CD14-positive monocyte (primary cell): ENCODE measurements at regions not wholly inside any gene's neighbourhood (a gene's known extent, or its start where the extent isn't known, plus 50 kb on each side); places are given as distances from the start of the nearest gene placed in this dataset.

Source experiments
- DNase-seq, 3 donors: peaks; one replicate each; pipeline ENCODE4 v3.0.0-alpha.2; 2011 to 2022
- H2AFZ ChIP-seq: 2 replicates; pipeline ENCODE4 v1.6.0; 2012; ENCODE audit warnings: mild to moderate bottlenecking, low read depth, low read length, inconsistent platforms; ENCODE audit not compliant: insufficient read depth, poor library complexity, severe bottlenecking
- H3K27ac ChIP-seq, 2 donors: 1 replicate in 1 of 2; 2 replicates in 1 of 2; pipeline ENCODE4 v1.5.1; 2012 to 2013; ENCODE audit warnings: low read length in 2 of 2, control low read depth in 1 of 2, inconsistent platforms in 1 of 2, low read depth in 1 of 2, mild to moderate bottlenecking in 1 of 2
- H3K27me3 ChIP-seq, 2 donors: one replicate each; pipeline versions ENCODE4 v1.6.0 to v1.6.1; 2011 to 2013; ENCODE audit warnings: low read length in 2 of 2; ENCODE audit not compliant: control insufficient read depth in 2 of 2, insufficient read depth in 2 of 2
- H3K36me3 ChIP-seq, 2 donors: replicated peaks in 1 of 2; 1 replicate in 1 of 2; 2 replicates in 1 of 2; pipeline versions ENCODE4 v1.5.1 to v1.6.1; 2012 to 2013; ENCODE audit warnings: low read length in 2 of 2, control low read depth in 1 of 2, inconsistent platforms in 1 of 2, mild to moderate bottlenecking in 1 of 2; ENCODE audit not compliant: insufficient read depth in 2 of 2, control insufficient read depth in 1 of 2
- H3K4me1 ChIP-seq, 2 donors: 1 replicate in 1 of 2; 2 replicates in 1 of 2; pipeline versions ENCODE4 v1.5.1 to v1.6.1; 2012 to 2013; ENCODE audit warnings: low read length in 2 of 2, control low read depth in 1 of 2, inconsistent platforms in 1 of 2, mild to moderate bottlenecking in 1 of 2, moderate library complexity in 1 of 2; ENCODE audit not compliant: insufficient read depth in 2 of 2, control insufficient read depth in 1 of 2
- H3K4me2 ChIP-seq: replicated peaks from 2 replicates; pipeline ENCODE3; 2012; ENCODE audit warnings: low read length, moderate library complexity, mild to moderate bottlenecking; ENCODE audit not compliant: poor library complexity, severe bottlenecking; ENCODE audit errors: extremely low read depth
- H3K4me3 ChIP-seq, 3 experiments: fragments of 200-600 bp in 1 of 3; sonication (generic) in 1 of 3; replicated peaks in 1 of 3; 1 replicate in 2 of 3; 2 replicates in 1 of 3; pipeline ENCODE4 v1.5.1; 2011 to 2013; ENCODE audit warnings: low read length in 3 of 3, mild to moderate bottlenecking in 3 of 3, control low read depth in 2 of 3, low read depth in 2 of 3, inconsistent platforms in 1 of 3, moderate library complexity in 1 of 3
- H3K79me2 ChIP-seq: 2 replicates; pipeline ENCODE4 v1.6.0; 2012; ENCODE audit warnings: mild to moderate bottlenecking, control low read depth, inconsistent platforms, low read length, moderate library complexity; ENCODE audit not compliant: insufficient read depth
- H3K9ac ChIP-seq: 2 replicates; pipeline ENCODE4 v1.6.0; 2017; ENCODE audit warnings: low read length, mild to moderate bottlenecking; ENCODE audit not compliant: insufficient read depth, poor library complexity, severe bottlenecking
- H3K9me3 ChIP-seq, 2 donors: replicated peaks in 1 of 2; 1 replicate in 1 of 2; 2 replicates in 1 of 2; pipeline versions ENCODE4 v1.5.1 to v1.6.1; 2012 to 2013; ENCODE audit warnings: low read length in 2 of 2, control low read depth in 1 of 2; ENCODE audit not compliant: control insufficient read depth in 1 of 2, insufficient read depth in 1 of 2
- H4K20me1 ChIP-seq: 2 replicates; pipeline ENCODE4 v1.6.0; 2012; ENCODE audit warnings: mild to moderate bottlenecking, low read length, control low read depth, moderate library complexity; ENCODE audit not compliant: insufficient read depth
- H3K27ac Mint-ChIP-seq, 7 donors: one replicate each; pipeline ENCODE4 v1.8.0; 2020; ENCODE audit warnings: mild to moderate bottlenecking in 7 of 7, mixed read lengths in 7 of 7, moderate library complexity in 6 of 7, inconsistent platforms in 2 of 7
- H3K27me3 Mint-ChIP-seq, 3 donors: one replicate each; pipeline ENCODE4 v1.8.0; 2021 to 2022; ENCODE audit warnings: low read depth in 3 of 3, mild to moderate bottlenecking in 3 of 3, mixed read lengths in 3 of 3, moderate library complexity in 3 of 3, inconsistent platforms in 1 of 3
- H3K36me3 Mint-ChIP-seq, 2 donors: one replicate each; pipeline ENCODE4 v1.8.0; 2020; ENCODE audit warnings: mixed read lengths in 2 of 2, inconsistent platforms in 1 of 2, mild to moderate bottlenecking in 1 of 2
- H3K4me1 Mint-ChIP-seq: one replicate; pipeline ENCODE4 v1.8.0; 2020; ENCODE audit warnings: mild to moderate bottlenecking, mixed read lengths
- H3K4me3 Mint-ChIP-seq, 2 donors: one replicate each; pipeline ENCODE4 v1.8.0; 2020; ENCODE audit warnings: mild to moderate bottlenecking in 2 of 2, mixed read lengths in 2 of 2, moderate library complexity in 1 of 2
- H3K9me3 Mint-ChIP-seq, 7 donors: one replicate each; pipeline ENCODE4 v1.8.0; 2020 to 2022; ENCODE audit warnings: mixed read lengths in 7 of 7, mild to moderate bottlenecking in 6 of 7, moderate library complexity in 6 of 7, inconsistent platforms in 2 of 7
- CTCF ChIP-seq: fragments of 200-600 bp; IDR thresholded peaks from one replicate; pipeline ENCODE4 v1.8.0; 2022; ENCODE audit warnings: antibody characterized with exemption, mild to moderate bottlenecking
- WGBS: methylation state at CpG from one replicate; pipeline ENCODE4 v1.1.5; 2013; ENCODE audit warnings: missing lambda C conversion rate; ENCODE audit not compliant: insufficient coverage; 5-methylcytosine and 5-hydroxymethylcytosine counted together
- intact Hi-C, 2 donors: fragments of 100-400 bp; cut with micrococcal nuclease; formaldehyde crosslinking; loops; one replicate each; pipeline versions ENCODE4 v1.15.0 to v1.15.1; 2023

GRCh38 chr10:52477305-52477704 is 163.2 kb downstream of the DKK1 start:
- TF ChIP-seq CTCF = no peak

DNA sequence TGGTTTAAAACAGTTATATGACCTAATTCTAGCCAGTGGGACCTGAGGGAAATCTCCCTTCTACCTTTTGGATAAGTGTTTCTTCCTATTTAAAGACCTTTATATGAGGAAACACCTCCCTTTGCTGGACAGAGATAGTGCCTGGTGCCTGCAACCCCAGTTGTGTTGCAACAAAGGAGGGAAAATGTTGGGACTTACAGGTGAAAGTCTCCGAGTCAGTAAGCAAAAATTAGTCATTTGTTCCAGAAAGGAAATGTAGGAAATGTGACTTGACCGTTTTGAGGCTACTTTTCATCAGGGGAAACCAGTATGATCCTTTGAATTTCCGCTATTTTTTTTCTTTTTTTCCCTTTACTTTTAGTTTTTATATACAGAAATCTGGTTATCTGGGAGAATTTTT is 165.5 kb downstream of the DKK1 start:
- Histone ChIP-seq H3K27ac (no peak overlapping the region), H3K4me1 (no peaks in the 10 kb centered on the region), H3K4me2 (no peak overlapping the region), H3K4me3 (no peak overlapping the region), H3K9ac (no peak overlapping the region), H4K20me1 (no peaks in the 10 kb centered on the region), H3K79me2 (no peaks in the 10 kb centered on the region), H2AFZ (no peak overlapping the region), H3K27me3 (no peaks in the 10 kb centered on the region), H3K36me3 (no peaks in the 10 kb centered on the region), H3K9me3 (no peaks in the 10 kb centered on the region)
- Mint-ChIP-seq H3K9me3 (peaks cover 0 to 3% (median 0%) of the 10 kb centered on the region in 7 donors), H3K27me3 (no peaks in the 10 kb centered on the region), H3K27ac (no peak overlapping the region), H3K36me3 (no peaks in the 10 kb centered on the region), H3K4me3 (no peak overlapping the region), H3K4me1 (no peaks in the 10 kb centered on the region)
- WGBS = no CpG with 5 or more reads among the region's 3 CpGs
- intact Hi-C loops = no loop called here
- TF ChIP-seq CTCF = no peak
- no peak for DNase-seq

More at GRCh38 chr10:52477305-52477704, 163.2 kb downstream of the DKK1 start:
- H3K36me3 ChIP-seq = no peaks in the 10 kb centered on the region
- no peak overlapping the region for H2AFZ ChIP-seq
- no peaks in the 10 kb centered on the region for H3K79me2 ChIP-seq
- Mint-ChIP-seq H3K4me3 (no peak overlapping the region), H3K36me3 (no peaks in the 10 kb centered on the region), H3K27me3 (no peaks in the 10 kb centered on the region), H3K9me3 (peaks cover 0 to 3% (median 0%) of the 10 kb centered on the region in 7 donors), H3K27ac (no peak overlapping the region), H3K4me1 (no peaks in the 10 kb centered on the region)
- H3K4me1 ChIP-seq = no peaks in the 10 kb centered on the region
- no peak overlapping the region for H3K4me2 ChIP-seq
- WGBS = no CpG with 5 or more reads among the region's 4 CpGs
- H3K9ac ChIP-seq = no peak overlapping the region
- no peaks in the 10 kb centered on the region for H4K20me1 ChIP-seq
- no peak overlapping the region for H3K27ac ChIP-seq
- no peak for DNase-seq
- H3K4me3 ChIP-seq = no peak overlapping the region
- no peaks in the 10 kb centered on the region for H3K9me3 ChIP-seq
- intact Hi-C loops = no loop called here
- H3K27me3 ChIP-seq = no peaks in the 10 kb centered on the region
